GM18505 (cell line): ENCODE measurements at regions not wholly inside any gene's neighbourhood (a gene's known extent, or its start where the extent isn't known, plus 50 kb on each side); places are given as distances from the start of the nearest gene placed in this dataset.

Experiments used
- ATAC-seq: cut with Tn5 transposase; IDR thresholded peaks from one replicate; pipeline ENCODE4 v1.9.1; 2021; ENCODE audit not compliant: unreplicated experiment
- POLR2A ChIP-seq: IDR thresholded peaks from 4 replicates; pipeline ENCODE4 v1.6.1; 2011; ENCODE audit warnings: borderline replicate concordance; ENCODE audit not compliant: insufficient read depth, insufficient read length; ENCODE audit errors: extremely low read depth

- no peak for ATAC-seq
- no peak for TF ChIP-seq POLR2A
Measured at GRCh38 chr4:12588582-12588981, 895.6 kb downstream of the RAB28 start.

- no peak for TF ChIP-seq POLR2A
- no peak for ATAC-seq
Measured at GRCh38 chr4:12586242-12587006, 897.7 kb downstream of the RAB28 start.

- TF ChIP-seq POLR2A: no peak
- ATAC-seq: no peak
Measured at GRCh38 chr4:12584116-12584875, 899.8 kb downstream of the RAB28 start.

- ATAC-seq: no peak
- no peak for TF ChIP-seq POLR2A
Measured at GRCh38 chr4:12583275-12583674, 900.9 kb downstream of the RAB28 start.

GRCh38 chr4:12580787-12581186 lies 903.4 kb downstream of the RAB28 start:
- ATAC-seq: no peak
- TF ChIP-seq POLR2A: no peak

GRCh38 chr4:12579172-12579571 lies 905.0 kb downstream of the RAB28 start:
- TF ChIP-seq POLR2A: no peak
- no peak for ATAC-seq

GRCh38 chr4:12576409-12576808 lies 907.7 kb downstream of the RAB28 start:
- no peak for ATAC-seq

GRCh38 chr4:12573716-12574115 lies 910.4 kb downstream of the RAB28 start:
- TF ChIP-seq POLR2A: no peak
- ATAC-seq: no peak

More at GRCh38 chr4:12576409-12576808, 907.7 kb downstream of the RAB28 start:
- no peak for TF ChIP-seq POLR2A

- ATAC-seq: no peak
Measured at GRCh38 chr4:12562476-12563140, 921.5 kb downstream of the RAB28 start.

GRCh38 chr4:12562021-12562420 lies 922.1 kb downstream of the RAB28 start:
- TF ChIP-seq POLR2A: no peak
- ATAC-seq: no peak

More at GRCh38 chr4:12562476-12563140, 921.5 kb downstream of the RAB28 start:
- no peak for TF ChIP-seq POLR2A

- TF ChIP-seq POLR2A: no peak
- no peak for ATAC-seq
Measured at GRCh38 chr4:12555011-12555410, 929.1 kb downstream of the RAB28 start.

GRCh38 chr4:12548678-12549077 lies 935.5 kb downstream of the RAB28 start:
- ATAC-seq: no peak
- TF ChIP-seq POLR2A: no peak

- no peak for ATAC-seq
Measured at GRCh38 chr4:12545812-12546211, 938.3 kb downstream of the RAB28 start.

GRCh38 chr4:12538162-12538561 lies 946.0 kb downstream of the RAB28 start:
- TF ChIP-seq POLR2A: no peak
- no peak for ATAC-seq

More at GRCh38 chr4:12545812-12546211, 938.3 kb downstream of the RAB28 start:
- no peak for TF ChIP-seq POLR2A

- ATAC-seq: no peak
- TF ChIP-seq POLR2A: no peak
Measured at GRCh38 chr4:12534684-12535083, 949.5 kb downstream of the RAB28 start.
